Lower lobe of right lung (tissue), 2 donors: ENCODE measurements at regions not wholly inside any gene's neighbourhood (a gene's known extent, or its start where the extent isn't known, plus 50 kb on each side); places are given as distances from the start of the nearest gene placed in this dataset.

Source experiments
- ATAC-seq, 2 donors: fragments of 200-7000 bp; cut with Tn5 transposase; one replicate each; pipeline ENCODE4 v1.9.1; 2020 to 2022; ENCODE audit warnings: mild to moderate bottlenecking in 2 of 2, moderate library complexity in 2 of 2
- DNase-seq: peaks from one replicate; pipeline ENCODE4 v3.0.0-alpha.2; 2020
- H3K27ac ChIP-seq: fragments of 200-600 bp; one replicate; pipeline ENCODE4 v1.8.0; 2022
- H3K27me3 ChIP-seq: fragments of 200-600 bp; one replicate; pipeline ENCODE4 v1.8.0; 2022; ENCODE audit warnings: low read depth
- H3K36me3 ChIP-seq: fragments of 200-600 bp; one replicate; pipeline ENCODE4 v1.8.0; 2022; ENCODE audit warnings: mild to moderate bottlenecking
- H3K4me1 ChIP-seq: fragments of 200-600 bp; one replicate; pipeline ENCODE4 v1.8.0; 2022
- H3K4me3 ChIP-seq: fragments of 200-600 bp; one replicate; pipeline ENCODE4 v1.8.0; 2022; ENCODE audit warnings: mild to moderate bottlenecking
- H3K9me3 ChIP-seq: fragments of 200-600 bp; one replicate; pipeline ENCODE4 v1.8.0; 2022
- intact Hi-C: fragments of 100-400 bp; cut with DNase I; formaldehyde crosslinking; loops from one replicate; pipeline ENCODE4 v1.11.0; 2022
- TF ChIP-seq, protein P1 (sequence below): fragments of 200-600 bp; IDR thresholded peaks from one replicate; pipeline ENCODE4 v1.8.0; 2022; ENCODE audit warnings: antibody characterized with exemption, mild to moderate bottlenecking
- donor health status: DM: no; HTN: yes; CAD: no; lungs with severe emphysema.

DNA sequence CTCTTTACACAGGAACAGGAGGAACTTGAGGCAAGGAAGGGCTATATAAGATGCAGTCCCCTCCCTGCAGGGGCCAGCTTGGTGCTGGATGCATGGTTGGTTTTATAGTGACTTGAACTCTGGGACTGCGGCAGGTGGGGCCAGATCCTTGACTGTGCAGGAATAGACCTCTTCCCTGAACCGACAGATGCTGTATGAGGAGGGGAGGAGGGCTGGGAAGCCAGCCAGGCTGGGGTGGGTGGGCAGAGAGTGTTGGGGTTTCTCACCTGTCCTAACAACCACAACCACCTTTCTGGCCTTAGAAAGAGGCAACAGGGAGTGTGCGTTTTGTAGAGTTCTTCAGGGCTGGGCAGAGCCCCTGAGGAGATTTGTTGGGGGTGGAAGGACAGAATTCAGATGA lies 798.1 kb downstream of the KCNJ18 start:
- TF ChIP-seq, protein P1, sequence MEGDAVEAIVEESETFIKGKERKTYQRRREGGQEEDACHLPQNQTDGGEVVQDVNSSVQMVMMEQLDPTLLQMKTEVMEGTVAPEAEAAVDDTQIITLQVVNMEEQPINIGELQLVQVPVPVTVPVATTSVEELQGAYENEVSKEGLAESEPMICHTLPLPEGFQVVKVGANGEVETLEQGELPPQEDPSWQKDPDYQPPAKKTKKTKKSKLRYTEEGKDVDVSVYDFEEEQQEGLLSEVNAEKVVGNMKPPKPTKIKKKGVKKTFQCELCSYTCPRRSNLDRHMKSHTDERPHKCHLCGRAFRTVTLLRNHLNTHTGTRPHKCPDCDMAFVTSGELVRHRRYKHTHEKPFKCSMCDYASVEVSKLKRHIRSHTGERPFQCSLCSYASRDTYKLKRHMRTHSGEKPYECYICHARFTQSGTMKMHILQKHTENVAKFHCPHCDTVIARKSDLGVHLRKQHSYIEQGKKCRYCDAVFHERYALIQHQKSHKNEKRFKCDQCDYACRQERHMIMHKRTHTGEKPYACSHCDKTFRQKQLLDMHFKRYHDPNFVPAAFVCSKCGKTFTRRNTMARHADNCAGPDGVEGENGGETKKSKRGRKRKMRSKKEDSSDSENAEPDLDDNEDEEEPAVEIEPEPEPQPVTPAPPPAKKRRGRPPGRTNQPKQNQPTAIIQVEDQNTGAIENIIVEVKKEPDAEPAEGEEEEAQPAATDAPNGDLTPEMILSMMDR = no peak
- intact Hi-C loops = no loop called here
- Histone ChIP-seq H3K4me3 (no peak overlapping the region), H3K4me1 (no peaks in the 10 kb centered on the region), H3K27ac (no peak overlapping the region), H3K27me3 (no peaks in the 10 kb centered on the region), H3K36me3 (no peaks in the 10 kb centered on the region), H3K9me3 (peaks cover 7% of the 10 kb centered on the region)
- ATAC-seq (no peak), DNase-seq (no peak)

DNA sequence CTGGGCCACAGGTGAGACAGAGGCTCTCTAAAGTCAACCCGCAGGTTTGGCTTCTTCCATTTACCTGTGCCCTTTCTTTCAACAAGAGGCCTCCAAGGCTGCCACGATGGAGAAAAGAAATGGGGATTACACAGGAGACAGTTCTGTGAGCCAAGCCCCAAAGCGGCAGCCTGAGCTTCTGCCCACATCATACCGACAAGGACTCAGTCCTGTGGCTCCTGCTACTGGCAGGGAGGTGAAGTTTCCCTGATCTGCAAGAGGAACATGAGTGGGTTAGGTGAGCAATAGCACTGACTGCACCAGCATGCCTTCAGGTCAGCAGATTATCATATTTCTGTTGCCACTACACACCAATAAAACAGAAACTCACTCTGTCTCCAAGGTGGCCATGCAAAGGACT lies 800.0 kb downstream of the KCNJ18 start:
- peaks cover 5% of the 10 kb centered on the region for H3K9me3 ChIP-seq
- intact Hi-C loops = no loop called here
- ATAC-seq (no peak), DNase-seq (no peak)
- no peaks in the 10 kb centered on the region for H3K36me3 ChIP-seq
- TF ChIP-seq, protein P1 = no peak
- no peak overlapping the region for H3K27ac ChIP-seq
- no peaks in the 10 kb centered on the region for H3K4me1 ChIP-seq
- no peaks in the 10 kb centered on the region for H3K27me3 ChIP-seq
- no peak overlapping the region for H3K4me3 ChIP-seq

DNA sequence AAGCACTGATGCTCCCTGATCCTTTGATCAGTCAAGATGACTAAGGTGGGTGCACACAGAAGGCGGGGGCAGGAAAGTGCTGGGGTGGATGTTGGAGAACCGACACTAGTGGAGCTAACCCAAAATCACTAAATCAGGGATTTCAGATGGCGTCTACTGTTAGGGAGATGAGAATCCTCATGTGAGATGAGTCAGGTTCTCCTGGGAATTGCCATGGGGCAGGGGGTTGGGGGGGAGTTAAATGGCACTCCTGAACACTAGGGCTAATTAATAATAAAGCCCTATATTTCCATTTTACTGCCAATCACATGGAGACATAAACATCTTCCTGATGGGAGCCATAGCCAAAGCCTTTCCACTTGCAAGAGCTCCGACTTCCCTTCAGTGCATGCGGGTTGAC lies 804.1 kb downstream of the KCNJ18 start:
- intact Hi-C loops = no loop called here
- Histone ChIP-seq H3K4me1 (no peaks in the 10 kb centered on the region), H3K4me3 (no peak overlapping the region), H3K36me3 (no peaks in the 10 kb centered on the region), H3K27me3 (no peaks in the 10 kb centered on the region), H3K27ac (no peak overlapping the region), H3K9me3 (peaks cover 3% of the 10 kb centered on the region)
- ATAC-seq = no peak
- TF ChIP-seq, protein P1 = no peak
- DNase-seq = no peak

DNA sequence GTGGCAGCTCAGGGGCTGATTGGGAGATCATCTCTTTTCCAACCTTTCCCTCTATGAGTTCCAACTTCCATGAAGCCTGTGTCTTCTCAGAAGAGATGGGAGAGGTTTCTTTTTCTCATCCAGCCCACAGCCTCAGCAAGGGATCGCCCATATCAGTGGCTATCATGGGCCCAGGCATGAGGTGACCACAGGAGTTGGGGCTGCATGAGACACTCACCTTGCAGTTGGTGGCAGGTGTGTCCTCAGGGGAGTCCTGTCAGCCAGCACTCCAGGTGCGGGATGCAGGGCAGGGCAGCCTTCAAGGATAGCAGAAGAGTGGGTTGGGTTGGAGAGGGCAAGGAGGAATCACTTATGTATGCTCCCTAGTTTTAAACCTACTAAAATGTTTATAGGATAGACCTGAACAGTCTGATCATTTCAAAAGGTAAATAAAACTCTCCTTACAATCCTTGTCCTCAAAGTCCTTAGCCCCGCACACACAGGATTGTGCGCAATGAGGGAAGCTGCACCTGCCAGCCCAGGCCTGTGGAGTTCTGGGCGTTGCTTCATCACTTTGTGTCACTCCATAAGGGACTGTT lies 811.1 kb downstream of the KCNJ18 start:
- no peaks in the 10 kb centered on the region for H3K27me3 ChIP-seq
- ATAC-seq (no peak), DNase-seq (no peak)
- no peak overlapping the region for H3K27ac ChIP-seq
- no peaks in the 10 kb centered on the region for H3K9me3 ChIP-seq
- intact Hi-C loops = no loop called here
- H3K4me1 ChIP-seq = no peaks in the 10 kb centered on the region
- H3K36me3 ChIP-seq = no peaks in the 10 kb centered on the region
- TF ChIP-seq, protein P1 = no peak
- no peak overlapping the region for H3K4me3 ChIP-seq

DNA sequence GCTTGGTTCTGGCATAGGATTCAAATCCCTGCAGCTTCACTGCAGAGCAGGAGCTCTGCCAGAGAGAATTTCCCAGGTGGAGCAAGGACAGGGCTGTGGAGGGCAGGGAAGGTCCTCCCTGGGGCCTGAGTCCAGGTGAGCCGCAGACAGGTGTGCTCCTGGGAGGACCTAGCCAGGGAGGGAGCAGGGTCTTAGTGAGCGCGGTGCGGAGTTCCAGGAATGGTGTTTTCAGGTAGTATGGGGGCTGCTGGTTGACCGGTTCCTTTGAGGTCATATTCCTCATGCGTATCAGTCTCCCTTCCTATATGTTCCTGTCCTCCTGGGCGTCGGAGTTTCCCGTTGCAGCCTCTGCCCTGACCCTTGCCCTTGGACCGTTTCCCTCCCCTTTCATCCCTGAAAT lies 813.3 kb downstream of the KCNJ18 start:
- Histone ChIP-seq H3K4me3 (no peak overlapping the region), H3K36me3 (no peaks in the 10 kb centered on the region), H3K9me3 (no peaks in the 10 kb centered on the region), H3K27ac (no peak overlapping the region), H3K4me1 (no peaks in the 10 kb centered on the region), H3K27me3 (no peaks in the 10 kb centered on the region)
- ATAC-seq = no peak
- no peak for DNase-seq
- intact Hi-C loops = no loop called here
- TF ChIP-seq, protein P1 = no peak

DNA sequence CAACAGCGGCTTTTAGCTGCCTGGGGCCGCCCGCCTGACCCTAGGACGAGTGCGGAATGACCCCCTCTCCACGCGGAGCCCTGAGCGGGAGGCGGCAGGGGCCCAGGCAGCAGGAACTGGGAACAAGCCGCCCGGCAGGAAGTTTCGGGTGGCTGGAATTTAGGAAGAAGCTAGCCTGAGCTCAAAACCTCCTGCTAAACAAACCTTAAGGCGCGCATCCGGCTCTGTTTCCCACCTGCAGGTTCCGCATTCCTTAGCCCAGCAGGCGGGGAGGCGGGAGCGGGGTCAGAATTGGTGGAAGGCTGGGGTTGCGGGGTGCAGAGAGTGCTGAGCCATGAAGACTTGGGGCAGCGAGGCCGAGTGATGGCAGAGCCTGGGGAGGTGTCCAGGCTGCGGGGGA lies 813.9 kb downstream of the KCNJ18 start:
- Histone ChIP-seq H3K27me3 (no peaks in the 10 kb centered on the region), H3K4me3 (no peak overlapping the region), H3K27ac (no peak overlapping the region), H3K9me3 (no peaks in the 10 kb centered on the region), H3K4me1 (no peaks in the 10 kb centered on the region), H3K36me3 (no peaks in the 10 kb centered on the region)
- ATAC-seq (no peak), DNase-seq (no peak)
- TF ChIP-seq, protein P1 = no peak
- intact Hi-C loops = no loop called here
